ENCODE measurements at regions not wholly inside any gene's neighbourhood (a gene's known extent, or its start where the extent isn't known, plus 50 kb on each side); places are given as distances from the start of the nearest gene placed in this dataset.

DNA sequence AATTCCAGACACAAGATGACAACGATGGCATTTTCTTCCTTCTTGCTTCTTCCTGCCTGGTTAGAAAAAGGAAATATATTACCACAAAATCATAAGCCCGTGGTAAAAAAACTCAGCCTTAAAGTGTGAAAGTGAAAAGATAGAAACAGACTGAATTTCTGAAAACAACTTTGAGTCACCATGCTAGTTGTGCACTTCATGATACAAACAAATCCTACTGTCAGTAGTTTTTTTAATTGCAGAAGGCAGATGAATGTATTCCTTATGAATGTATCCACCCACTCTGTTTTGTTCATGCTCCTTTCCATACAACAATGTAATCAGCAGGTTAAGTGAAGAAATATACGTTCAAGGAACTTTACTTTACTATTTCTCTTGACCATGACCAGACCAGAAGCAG, 1144.7 kb downstream of the OTOL1 start:
- H3K4me3 ChIP-seq = no peak overlapping the region
- TF ChIP-seq, protein P1, sequence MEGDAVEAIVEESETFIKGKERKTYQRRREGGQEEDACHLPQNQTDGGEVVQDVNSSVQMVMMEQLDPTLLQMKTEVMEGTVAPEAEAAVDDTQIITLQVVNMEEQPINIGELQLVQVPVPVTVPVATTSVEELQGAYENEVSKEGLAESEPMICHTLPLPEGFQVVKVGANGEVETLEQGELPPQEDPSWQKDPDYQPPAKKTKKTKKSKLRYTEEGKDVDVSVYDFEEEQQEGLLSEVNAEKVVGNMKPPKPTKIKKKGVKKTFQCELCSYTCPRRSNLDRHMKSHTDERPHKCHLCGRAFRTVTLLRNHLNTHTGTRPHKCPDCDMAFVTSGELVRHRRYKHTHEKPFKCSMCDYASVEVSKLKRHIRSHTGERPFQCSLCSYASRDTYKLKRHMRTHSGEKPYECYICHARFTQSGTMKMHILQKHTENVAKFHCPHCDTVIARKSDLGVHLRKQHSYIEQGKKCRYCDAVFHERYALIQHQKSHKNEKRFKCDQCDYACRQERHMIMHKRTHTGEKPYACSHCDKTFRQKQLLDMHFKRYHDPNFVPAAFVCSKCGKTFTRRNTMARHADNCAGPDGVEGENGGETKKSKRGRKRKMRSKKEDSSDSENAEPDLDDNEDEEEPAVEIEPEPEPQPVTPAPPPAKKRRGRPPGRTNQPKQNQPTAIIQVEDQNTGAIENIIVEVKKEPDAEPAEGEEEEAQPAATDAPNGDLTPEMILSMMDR (IDR thresholded peaks at IDR 0.05) = no peak
- no peak overlapping the region for H3K27ac ChIP-seq
- no peaks in the 10 kb centered on the region for H3K36me3 ChIP-seq
- peaks cover 0 to 3% of the 10 kb centered on the region in 2 donors for H3K9me3 ChIP-seq
- intact Hi-C loops (cut with DNase I) = no loop called here
- no peak for DNase-seq (ENCODE audit: low spot score in 2 of 2)
- no peaks in the 10 kb centered on the region for H3K27me3 ChIP-seq
- H3K4me1 ChIP-seq = no peaks in the 10 kb centered on the region

GRCh38 chr3:162641907-162642306, 1145.3 kb downstream of the OTOL1 start:
- Histone ChIP-seq H3K4me3 (no peak overlapping the region), H3K27me3 (no peaks in the 10 kb centered on the region), H3K9me3 (peaks cover 0 to 3% of the 10 kb centered on the region in 2 donors), H3K4me1 (no peaks in the 10 kb centered on the region), H3K27ac (no peak overlapping the region), H3K36me3 (no peaks in the 10 kb centered on the region)
- no peak for DNase-seq (ENCODE audit: low spot score in 2 of 2)
- TF ChIP-seq, protein P1 (IDR thresholded peaks at IDR 0.05) = no peak
- intact Hi-C loops (cut with DNase I) = no loop called here

DNA sequence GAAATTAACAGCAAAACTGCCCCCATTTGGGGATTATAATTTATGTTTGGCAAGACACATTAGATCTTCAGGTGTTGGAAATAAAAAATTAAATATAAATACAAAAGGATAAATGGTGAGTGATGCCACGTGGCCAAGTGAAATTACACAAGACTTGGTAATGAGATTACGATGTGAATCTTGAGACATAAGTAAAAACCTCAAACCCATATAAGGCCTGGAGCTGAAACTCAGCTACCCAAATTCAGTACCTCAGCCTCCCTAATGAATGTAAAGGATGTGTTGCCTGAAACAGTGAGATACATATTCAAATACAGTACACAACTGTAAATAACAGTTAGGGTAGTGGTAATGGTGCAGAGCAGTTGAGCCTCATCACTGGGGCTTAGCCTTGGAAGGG, 1146.6 kb downstream of the OTOL1 start:
- H3K27ac ChIP-seq = no peak overlapping the region
- TF ChIP-seq, protein P1 (IDR thresholded peaks at IDR 0.05) = no peak
- intact Hi-C loops (cut with DNase I) = no loop called here
- H3K4me3 ChIP-seq = no peak overlapping the region
- no peaks in the 10 kb centered on the region for H3K9me3 ChIP-seq
- no peaks in the 10 kb centered on the region for H3K4me1 ChIP-seq
- no peaks in the 10 kb centered on the region for H3K36me3 ChIP-seq
- no peak for DNase-seq (ENCODE audit: low spot score in 2 of 2)
- no peaks in the 10 kb centered on the region for H3K27me3 ChIP-seq

DNA sequence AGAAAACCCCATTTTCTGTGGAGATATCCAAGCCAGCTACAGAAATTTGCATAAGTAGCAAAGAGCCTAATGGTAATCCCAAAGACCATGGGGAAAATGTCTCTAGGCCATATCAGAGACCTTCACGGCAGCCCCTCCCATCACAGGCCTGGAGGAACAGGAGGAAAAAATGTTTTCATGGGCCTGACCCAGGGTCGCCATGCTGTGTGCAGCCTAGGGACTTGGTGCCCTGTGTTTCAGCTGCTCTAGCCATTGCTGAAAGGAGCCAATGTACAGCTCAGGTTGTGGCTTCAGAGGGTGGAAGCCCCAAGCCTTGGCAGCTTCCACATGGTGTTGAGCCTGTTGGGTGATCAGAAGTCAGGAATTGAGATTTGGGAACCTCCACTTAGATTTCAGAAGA, 1150.7 kb downstream of the OTOL1 start:
- no peak overlapping the region for H3K27ac ChIP-seq
- intact Hi-C loops (cut with DNase I) = no loop called here
- H3K4me1 ChIP-seq = no peaks in the 10 kb centered on the region
- H3K4me3 ChIP-seq = no peak overlapping the region
- H3K9me3 ChIP-seq = no peaks in the 10 kb centered on the region
- no peaks in the 10 kb centered on the region for H3K36me3 ChIP-seq
- DNase-seq (ENCODE audit: low spot score in 2 of 2) = no peak
- H3K27me3 ChIP-seq = no peaks in the 10 kb centered on the region
- TF ChIP-seq, protein P1 (IDR thresholded peaks at IDR 0.05) = no peak

- TF ChIP-seq, protein P1 (IDR thresholded peaks at IDR 0.05) = no peak
- intact Hi-C loops (cut with DNase I) = no loop called here
- H3K36me3 ChIP-seq = no peaks in the 10 kb centered on the region
- H3K27ac ChIP-seq = no peak overlapping the region
- no peaks in the 10 kb centered on the region for H3K9me3 ChIP-seq
- no peaks in the 10 kb centered on the region for H3K4me1 ChIP-seq
- no peaks in the 10 kb centered on the region for H3K27me3 ChIP-seq
- DNase-seq (ENCODE audit: low spot score in 2 of 2) = no peak
- no peak overlapping the region for H3K4me3 ChIP-seq
These were observed 1161.4 kb downstream of the OTOL1 start for GRCh38 chr3:162658003-162658402.

GRCh38 chr3:162665684-162666391, 1169.2 kb downstream of the OTOL1 start:
- H3K27ac ChIP-seq = no peak overlapping the region
- no peaks in the 10 kb centered on the region for H3K27me3 ChIP-seq
- H3K4me3 ChIP-seq = no peak overlapping the region
- no peaks in the 10 kb centered on the region for H3K4me1 ChIP-seq
- no peak for DNase-seq (ENCODE audit: low spot score in 2 of 2)
- no peaks in the 10 kb centered on the region for H3K9me3 ChIP-seq
- no peaks in the 10 kb centered on the region for H3K36me3 ChIP-seq
- TF ChIP-seq, protein P1 (IDR thresholded peaks at IDR 0.05) = no peak
- intact Hi-C loops (cut with DNase I) = no loop called here
